ENCODE measurements at regions not wholly inside any gene's neighbourhood (a gene's known extent, or its start where the extent isn't known, plus 50 kb on each side); places are given as distances from the start of the nearest gene placed in this dataset.

- no peak for TF ChIP-seq USF2 (IDR thresholded peaks at IDR 0.05; ENCODE audit: borderline replicate concordance, low read depth, low read length)
Observed at GRCh38 chr1:9424261-9424660, 115.0 kb upstream of the SLC25A33 start (continued).

GRCh38 chr1:9425859-9426258, 113.4 kb upstream of the SLC25A33 start:
- in situ Hi-C loops (cut with MboI) (no loop called here), intact Hi-C loops (cut with micrococcal nuclease; ENCODE audit: unreplicated experiment) (loop anchor here (1.0 kb wide), 1 partner anchor 13 kb away; no protein-coding TSS in a partner anchor)
- BruUV-seq (replicated peaks): no TSS peak
- 16% methylated on average over 7 of the region's 7 CpGs for WGBS (ENCODE audit: insufficient coverage, insufficient replicate concordance, low lambda C conversion rate, missing lambda C conversion rate)
- Histone ChIP-seq H3K9me3 (replicated peaks; ENCODE audit: control insufficient read depth, insufficient read depth, low read length) (peaks cover 6% of the 10 kb centered on the region; the same call in 2 of the 3 replicates), H3K4me2 (ENCODE audit: control insufficient read depth, insufficient read depth) (peak overlapping the region; percentile 95), H3K79me2 (ENCODE audit: control insufficient read depth, insufficient read depth, low read length) (no peaks in the 10 kb centered on the region), H4K20me1 (ENCODE audit: control insufficient read depth, insufficient read depth) (no peaks in the 10 kb centered on the region), H3K27ac (ENCODE audit: control insufficient read depth, insufficient read depth) (peak overlapping the region; percentile 7; the same call in 1 of the 2 replicates), H3K27me3 (replicated peaks in 1 of 2; ENCODE audit: control insufficient read depth in 2 of 2, insufficient read depth in 2 of 2, low read length in 1 of 2) (no peaks in the 10 kb centered on the region; a peak in 1 of 4 replicates), H2AFZ (ENCODE audit: control insufficient read depth, low read depth, low read length) (peak overlapping the region; percentile 57; the same call in 1 of the 2 replicates), H3K36me3 (ENCODE audit: control insufficient read depth in 2 of 2, insufficient read depth in 2 of 2, low read length in 1 of 2) (no peaks in the 10 kb centered on the region), H3K4me1 (ENCODE audit: control insufficient read depth, insufficient read depth, low read length) (peaks cover 55% of the 10 kb centered on the region), H3K4me3 (0 out of 2 replicates have a peak overlapping the region, but pooled peaks have one; percentile 18), H3K9ac (ENCODE audit: control insufficient read depth, insufficient read depth, low read length) (peak overlapping the region; percentile 1; the same call in 1 of the 2 replicates)
- FAIRE-seq: no peak
- no peak for DNase-seq (ENCODE audit: low read depth, low spot score)
- CTCF ChIA-PET: interaction anchor here (0.9 to 4.4 kb wide), 8 partner anchors 13 to 577 kb away, joined by 3 to 30 read pairs (median 4); no protein-coding TSS in a partner anchor
- RAD21 ChIA-PET (ENCODE audit: unreplicated experiment): interaction anchor here (0.5 to 6.7 kb wide), 12 partner anchors 12 to 136 kb away, joined by 3 to 74 read pairs (median 6); no protein-coding TSS in a partner anchor
- SMC1A ChIA-PET (ENCODE audit: uncharacterized antibody, unreplicated experiment): interaction anchor here (0.6 to 4.6 kb wide), 9 partner anchors 8 to 150 kb away, joined by 3 to 63 read pairs (median 5); no protein-coding TSS in a partner anchor
- POLR2A ChIA-PET: interaction anchor here (0.9 to 6.2 kb wide), 3 partner anchors 9 to 12 kb away, joined by 3 to 59 read pairs (median 3); no protein-coding TSS in a partner anchor
- ATAC-seq: peak; percentile 28
- TF ChIP-seq ZBTB40 (IDR thresholded peaks at IDR 0.05; ENCODE audit: borderline replicate concordance): no peak
- TF ChIP-seq KLF5 (IDR thresholded peaks at IDR 0.05; ENCODE audit: partially characterized antibody): no peak
- no peak for TF ChIP-seq SIX5 (IDR thresholded peaks at IDR 0.05; ENCODE audit: low read depth, low read length, severe bottlenecking)
- TF ChIP-seq RUNX3 (IDR thresholded peaks at IDR 0.05; ENCODE audit: low read length): no peak
- no peak for TF ChIP-seq E2F8 (IDR thresholded peaks at IDR 0.05; ENCODE audit: low read depth, partially characterized antibody)
- no peak for TF ChIP-seq LARP7 (IDR thresholded peaks at IDR 0.05)
- no peak for TF ChIP-seq ZZZ3 (IDR thresholded peaks at IDR 0.05; ENCODE audit: control insufficient read depth, insufficient read length, low read depth)
- no peak for TF ChIP-seq SUZ12 (IDR thresholded peaks at IDR 0.05; ENCODE audit: unreplicated experiment)
- TF ChIP-seq BACH1 (IDR thresholded peaks at IDR 0.05; ENCODE audit: borderline replicate concordance): no peak
- no peak for TF ChIP-seq MYB (IDR thresholded peaks at IDR 0.05; ENCODE audit: borderline replicate concordance, low read depth, low read length)
- TF ChIP-seq SMC3 (IDR thresholded peaks at IDR 0.05; ENCODE audit: borderline replicate concordance, low read length): peak; percentile 39; the same call in 1 of the 2 replicates
- TF ChIP-seq NBN (IDR thresholded peaks at IDR 0.05): no peak
- TF ChIP-seq NRF1 (conservative IDR thresholded peaks at IDR 0.05; ENCODE audit: low read depth, low read length): no peak
- TF ChIP-seq RAD21 (IDR thresholded peaks at IDR 0.05; ENCODE audit: insufficient read depth, low read depth, low read length): peak; percentile 40
